HG02970 (cell line): ENCODE measurements at regions not wholly inside any gene's neighbourhood (a gene's known extent, or its start where the extent isn't known, plus 50 kb on each side); places are given as distances from the start of the nearest gene placed in this dataset.

Experiments used
- ATAC-seq: cut with Tn5 transposase; IDR thresholded peaks from one replicate; pipeline ENCODE4 v1.9.1; 2021; ENCODE audit warnings: mild to moderate bottlenecking, moderate library complexity, moderate number of reproducible peaks; ENCODE audit not compliant: unreplicated experiment, low FRiP score

DNA sequence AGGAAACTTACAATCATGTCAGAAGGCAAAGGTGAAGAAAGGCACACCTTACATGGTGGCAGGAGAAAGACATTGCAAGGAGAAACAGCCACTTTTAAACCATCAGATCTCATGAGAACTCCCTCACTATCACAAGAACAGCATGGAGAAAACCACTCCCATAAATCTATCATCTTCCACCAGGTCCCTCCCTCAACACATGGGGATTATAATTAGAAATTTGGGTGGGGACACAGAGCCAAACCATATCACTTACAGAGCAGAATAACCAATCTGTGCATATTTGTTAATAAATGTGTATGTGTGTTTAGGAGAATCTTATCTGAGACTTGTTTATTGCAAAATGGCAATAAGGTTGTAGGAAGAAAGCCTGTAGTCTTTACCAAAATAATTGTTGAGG lies 205.2 kb upstream of the ANO3 start:
- no peak for ATAC-seq

DNA sequence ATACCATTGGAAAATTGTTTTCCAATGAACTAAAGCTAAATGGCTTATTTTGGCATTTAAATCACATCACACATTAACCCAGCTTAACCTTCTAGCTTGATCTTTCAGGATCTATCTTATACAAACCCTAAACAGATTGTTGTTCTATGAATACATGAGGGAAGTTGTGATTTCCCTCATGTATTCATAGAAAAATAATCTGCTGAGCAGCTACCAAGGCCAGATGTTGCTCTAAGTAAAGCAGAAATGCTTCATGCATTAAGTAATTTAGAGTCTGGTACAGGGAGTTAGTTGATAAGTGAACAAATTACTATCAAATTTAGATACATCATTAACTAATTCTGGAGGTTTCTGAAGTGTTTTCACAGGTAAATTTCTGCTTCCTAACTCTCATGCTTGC lies 204.6 kb upstream of the ANO3 start:
- ATAC-seq: no peak

DNA sequence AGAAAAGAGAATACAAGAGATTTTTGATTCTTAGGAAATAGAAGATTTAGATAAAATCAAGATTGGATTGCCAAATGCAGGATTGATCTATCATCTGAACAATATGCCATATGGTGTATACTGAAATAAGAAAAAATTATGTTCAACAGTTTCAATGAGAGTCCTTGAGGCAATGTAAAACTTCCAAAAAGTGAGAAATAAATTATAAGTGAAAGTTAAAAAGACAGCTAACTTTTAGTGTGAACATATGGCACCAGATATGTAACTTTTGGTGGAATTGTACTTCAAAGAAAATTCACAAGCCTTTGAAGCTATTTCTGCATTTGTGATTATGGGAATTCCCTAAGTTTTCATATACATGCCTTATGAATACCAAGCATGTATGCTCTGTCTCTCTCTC lies 200.5 kb upstream of the ANO3 start:
- ATAC-seq: no peak

DNA sequence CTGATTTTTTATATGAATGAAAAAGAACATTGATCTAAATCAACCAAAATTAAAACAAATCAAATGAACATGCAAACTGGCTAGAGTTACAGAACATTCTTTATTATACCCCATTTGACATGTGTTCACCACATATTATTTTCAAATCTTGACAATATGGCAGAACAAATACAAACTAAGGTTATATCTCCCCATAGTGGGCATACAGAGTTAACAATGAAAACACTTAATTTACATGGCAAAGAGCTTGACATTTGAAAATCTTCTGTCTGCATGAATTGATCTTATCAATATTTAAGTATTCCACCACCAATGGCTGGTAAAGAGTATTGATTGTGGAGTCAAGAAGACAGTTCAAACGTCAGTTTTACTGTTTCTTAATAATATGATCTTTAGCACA lies 197.9 kb upstream of the ANO3 start:
- ATAC-seq: no peak

DNA sequence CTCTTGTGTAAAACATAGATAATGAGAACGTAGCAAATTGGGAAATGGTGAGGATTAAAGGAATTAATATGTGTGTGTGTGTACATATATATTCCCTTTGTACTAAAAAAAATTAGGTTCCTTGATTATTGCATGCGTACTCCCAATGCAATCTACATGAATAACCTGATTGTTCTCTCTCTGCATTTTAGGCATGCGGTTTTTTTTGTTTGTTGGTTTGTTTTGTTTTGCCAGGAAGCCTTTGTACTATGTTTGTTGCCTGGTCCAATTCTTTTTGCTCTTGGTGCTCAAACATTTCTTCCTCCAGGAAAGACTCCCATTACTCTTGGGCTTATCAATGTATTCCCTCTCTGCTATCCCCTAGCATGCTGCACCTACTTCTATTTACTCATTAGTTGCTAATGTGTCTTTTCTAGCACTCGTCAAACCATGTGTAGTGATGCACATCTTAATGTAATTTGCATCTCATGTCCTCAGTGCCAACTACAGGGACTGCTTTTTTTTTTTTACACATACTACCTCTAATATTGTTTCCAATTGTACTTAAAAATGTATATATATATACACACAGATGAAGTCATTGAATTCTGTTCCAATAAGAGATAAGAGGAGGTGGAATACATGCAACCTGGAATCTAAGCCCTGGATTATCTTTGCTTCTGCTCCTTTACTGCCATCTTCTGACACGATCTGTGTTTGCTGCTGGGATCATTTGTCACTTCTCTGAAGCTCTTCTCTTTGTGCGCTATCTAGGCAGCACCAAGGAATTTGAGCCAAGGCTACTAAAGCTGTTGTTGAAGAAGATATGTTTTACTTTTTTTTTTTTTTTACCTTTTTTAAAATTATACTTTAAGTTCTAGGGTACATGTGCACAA lies 197.2 kb upstream of the ANO3 start:
- ATAC-seq: no peak

DNA sequence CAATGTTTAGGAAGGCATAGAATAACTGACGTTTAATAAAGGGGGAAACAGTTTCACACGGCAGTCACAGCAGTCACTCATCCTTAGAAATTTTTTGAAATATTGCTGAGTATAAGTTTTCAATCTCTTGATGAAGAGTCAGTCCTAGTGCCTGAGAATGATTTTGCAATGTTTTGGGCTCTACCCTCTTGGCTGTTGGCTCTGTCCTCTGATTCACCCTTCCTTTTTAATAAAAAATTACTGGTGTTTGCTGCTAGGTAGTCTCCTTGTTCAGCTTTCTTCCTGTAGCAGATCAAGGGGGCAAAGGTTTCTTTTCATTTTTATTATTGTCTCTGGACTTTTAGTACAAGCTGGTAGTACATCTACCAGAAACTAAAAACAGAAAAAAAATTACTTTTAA lies 194.3 kb upstream of the ANO3 start:
- no peak for ATAC-seq

DNA sequence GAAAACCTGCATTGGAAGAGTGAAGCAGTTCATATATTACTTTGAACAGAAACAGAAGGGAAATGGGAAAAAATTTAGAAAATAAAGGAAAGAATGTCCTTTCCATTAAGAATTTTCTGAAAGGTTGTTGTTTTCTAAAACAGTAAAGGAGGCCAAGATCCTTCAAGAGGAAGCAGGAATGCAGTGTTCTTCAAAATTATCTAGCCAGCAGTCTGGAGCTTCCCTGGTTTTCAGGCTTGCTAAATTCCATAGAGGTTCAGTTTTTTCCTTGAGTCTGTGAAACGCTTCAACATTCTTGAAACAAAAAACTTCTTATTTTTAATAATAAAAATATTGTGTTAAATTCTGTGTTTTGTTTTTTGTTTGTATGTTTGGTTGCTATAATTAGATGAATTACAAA lies 189.0 kb upstream of the ANO3 start:
- no peak for ATAC-seq

DNA sequence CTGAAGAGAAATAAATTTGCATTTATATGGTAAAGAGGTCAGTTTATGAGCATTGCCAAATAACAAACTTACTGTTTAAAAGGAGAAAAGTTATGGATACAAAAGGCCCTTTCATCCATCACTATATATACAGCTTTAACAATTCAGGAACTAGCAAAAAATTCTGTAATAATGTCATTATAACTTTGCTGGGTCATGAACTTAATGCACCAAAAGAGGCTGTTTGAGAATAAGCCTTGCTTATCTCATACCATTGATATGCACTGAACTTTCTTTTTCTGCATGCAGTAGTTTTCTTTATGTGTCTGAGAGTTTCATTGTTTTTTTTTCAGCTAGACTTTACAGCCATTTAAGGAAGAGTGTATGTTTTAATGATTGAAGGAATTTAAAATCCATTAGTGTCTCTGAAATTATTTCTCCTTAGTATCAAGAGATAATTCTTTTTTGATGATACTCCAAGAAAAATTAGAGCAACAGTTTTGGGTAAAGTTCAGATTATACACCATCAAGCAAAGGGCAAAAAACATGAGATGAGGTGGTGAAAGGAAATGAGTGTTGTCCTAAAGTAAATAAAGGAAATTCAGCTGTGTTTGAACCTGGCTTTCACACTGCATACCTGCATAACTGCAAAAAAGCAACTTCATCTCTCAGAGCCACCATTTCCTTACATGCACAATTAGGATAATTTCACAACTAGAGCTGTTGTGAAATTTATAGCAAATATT lies 188.2 kb upstream of the ANO3 start:
- ATAC-seq: no peak

DNA sequence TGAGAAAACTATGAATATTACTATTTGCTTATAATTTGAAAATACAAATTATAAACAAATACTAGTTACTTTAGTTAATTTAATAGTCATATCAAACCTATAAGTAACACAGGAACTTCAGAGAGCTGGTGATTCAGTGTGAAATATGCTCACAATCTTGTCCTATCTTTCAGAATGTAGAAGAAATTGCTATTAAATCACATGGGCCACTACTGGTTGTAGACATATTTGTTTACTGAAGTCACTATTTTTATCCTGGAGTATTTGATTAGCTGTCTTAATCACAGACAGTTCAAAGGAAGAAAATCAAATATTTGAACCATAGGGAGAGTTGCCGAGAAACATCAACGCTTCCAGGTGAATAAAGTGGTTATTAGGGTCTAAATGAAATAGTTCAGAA lies 187.6 kb upstream of the ANO3 start:
- ATAC-seq: no peak

DNA sequence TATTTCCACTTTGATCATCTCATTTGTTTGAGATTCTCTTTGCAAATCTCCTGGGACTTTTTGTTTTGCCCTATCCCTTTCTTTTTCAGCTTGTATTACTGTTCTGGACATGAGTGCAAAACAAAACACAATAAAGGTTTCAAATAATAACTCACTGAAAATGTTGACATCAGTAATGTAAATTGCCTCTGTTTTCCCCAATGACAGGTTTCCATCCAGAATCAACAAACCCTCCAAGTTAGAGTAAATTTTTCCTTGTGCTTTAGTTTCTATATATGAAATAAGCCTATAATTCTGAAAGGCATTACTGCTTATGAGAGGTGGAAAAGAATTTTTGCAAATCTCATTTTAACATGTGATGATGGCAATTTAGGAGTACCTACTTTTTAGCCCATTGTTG lies 187.0 kb upstream of the ANO3 start:
- no peak for ATAC-seq

DNA sequence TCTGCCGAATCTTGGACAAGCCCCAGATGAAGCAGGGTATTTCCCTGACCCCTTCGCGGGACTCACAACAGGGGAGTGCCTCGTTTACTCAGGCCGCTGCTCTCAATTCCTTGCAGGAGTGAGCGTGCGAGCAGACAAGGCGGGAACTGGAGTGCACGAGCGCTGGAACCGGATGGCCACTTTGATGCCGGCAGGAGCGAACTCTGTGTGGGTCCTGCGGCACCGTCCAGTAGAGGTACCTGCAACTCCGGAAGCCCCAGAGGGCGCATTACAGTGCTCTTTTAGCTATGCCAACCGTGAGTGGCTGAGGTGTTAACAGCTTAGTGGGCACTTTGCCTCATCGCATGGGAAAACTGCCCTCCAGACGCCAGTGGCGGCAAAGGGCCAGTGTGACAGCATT lies 182.3 kb upstream of the ANO3 start:
- ATAC-seq: no peak

DNA sequence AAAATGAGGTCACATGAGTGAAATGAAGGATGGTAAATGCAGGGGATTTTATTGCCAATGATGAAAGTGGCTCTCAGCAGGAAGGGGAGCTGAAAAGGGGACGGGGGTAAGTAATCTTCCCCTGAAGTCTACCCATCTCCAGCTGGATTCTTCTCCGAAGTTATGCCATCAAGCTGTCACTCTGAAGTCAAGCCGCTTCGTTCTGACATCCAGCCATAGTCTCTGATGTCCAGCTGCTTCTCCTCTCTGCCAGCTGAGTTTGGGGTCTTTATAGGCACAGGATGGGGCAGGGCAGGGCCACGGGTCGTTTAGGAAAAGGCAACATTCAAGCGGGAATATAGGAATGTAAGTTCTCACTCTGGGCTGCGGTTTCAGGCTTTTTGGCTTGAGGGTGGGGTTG lies 181.9 kb upstream of the ANO3 start:
- ATAC-seq: no peak

DNA sequence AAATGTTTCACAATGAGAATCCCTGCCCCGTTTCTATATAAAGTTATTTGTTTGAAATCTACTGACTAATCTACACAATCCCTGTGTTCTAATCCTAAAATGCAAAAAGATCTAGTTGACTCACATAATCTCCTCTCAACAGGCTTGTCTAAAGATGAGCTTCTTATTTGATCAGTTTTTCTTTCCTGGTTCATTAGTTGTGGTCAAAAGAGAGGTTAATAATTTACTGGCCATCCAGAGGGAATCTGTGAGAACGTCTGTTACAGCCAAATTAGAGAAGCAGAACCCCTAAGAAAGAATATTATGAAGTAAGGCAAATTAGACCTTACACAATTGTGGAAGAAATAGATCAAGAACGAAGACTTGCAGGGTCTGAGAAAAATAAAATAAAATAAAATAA lies 173.7 kb upstream of the ANO3 start:
- ATAC-seq: no peak

DNA sequence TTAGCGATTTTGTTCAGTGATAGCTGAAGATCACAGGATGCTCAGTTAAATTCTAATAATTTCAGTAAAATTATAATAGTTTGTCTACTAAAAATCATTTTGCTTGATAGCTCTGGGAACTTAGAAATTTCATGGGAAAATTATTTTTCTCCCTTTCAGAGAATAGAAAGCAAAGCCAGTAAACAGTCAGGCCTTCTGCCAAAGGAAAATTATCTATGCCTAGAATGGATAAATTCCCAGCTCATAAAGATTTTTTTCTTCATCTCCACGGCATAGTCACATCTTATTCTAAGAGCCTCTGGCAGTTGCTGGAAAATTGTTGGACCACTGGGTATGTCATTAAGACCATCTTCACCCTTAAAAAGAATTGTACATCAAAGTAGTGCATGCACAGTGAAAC lies 169.6 kb upstream of the ANO3 start:
- ATAC-seq: no peak

DNA sequence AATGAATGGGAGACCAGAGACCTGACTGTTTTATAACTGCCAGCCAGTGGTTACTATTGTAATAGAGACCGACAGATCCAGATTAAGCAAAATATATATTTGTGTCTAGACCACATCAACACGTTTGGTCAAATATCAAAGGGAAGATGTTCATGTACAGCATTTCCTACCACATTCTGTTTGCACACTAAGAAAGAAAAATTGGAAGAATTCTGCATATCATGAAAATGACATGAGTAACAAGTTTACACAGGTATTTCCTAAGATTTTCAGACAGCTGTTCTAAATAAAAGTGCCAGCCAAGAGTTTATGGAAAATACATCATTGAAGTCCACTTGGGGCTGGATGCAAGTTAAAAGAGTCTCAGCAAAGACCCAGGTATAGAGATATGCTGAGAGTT lies 145.5 kb upstream of the ANO3 start:
- no peak for ATAC-seq

DNA sequence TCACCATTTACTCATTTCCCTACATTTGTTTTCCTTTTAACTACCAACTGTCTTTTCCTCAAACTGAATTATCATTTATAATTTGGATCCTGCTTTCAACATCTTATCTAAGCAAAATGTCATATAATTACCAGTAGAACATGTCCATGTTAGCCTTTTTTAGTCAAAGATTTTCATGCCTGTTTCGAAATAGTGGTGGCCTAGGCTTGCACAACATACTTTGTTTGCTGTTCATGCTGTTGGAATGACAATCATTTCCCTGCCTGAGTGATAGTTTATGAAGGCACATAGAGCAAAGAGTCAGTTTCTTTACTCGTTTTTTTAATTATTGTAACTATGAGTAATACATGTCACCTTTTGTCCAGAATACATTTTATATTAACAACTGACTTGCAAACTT lies 144.3 kb upstream of the ANO3 start:
- ATAC-seq: no peak

DNA sequence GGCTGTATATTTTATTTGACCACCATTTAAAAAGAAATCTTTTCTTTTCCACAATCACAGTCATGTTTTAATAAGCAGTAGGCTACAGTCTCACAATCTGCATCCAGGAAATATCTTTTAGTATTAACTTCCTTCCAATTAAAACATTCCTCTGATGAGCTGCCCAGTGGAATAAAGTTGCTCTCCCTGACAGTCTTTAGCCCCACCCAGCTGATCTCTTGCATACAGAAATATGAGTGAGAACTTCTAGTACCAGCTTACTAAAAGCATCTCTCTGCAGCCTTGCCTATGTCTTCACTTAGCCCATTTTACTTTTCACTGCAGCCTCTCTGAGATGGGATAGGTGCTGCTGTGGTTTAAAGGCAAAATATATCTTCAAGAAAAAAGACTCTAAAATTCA lies 143.4 kb upstream of the ANO3 start:
- no peak for ATAC-seq

DNA sequence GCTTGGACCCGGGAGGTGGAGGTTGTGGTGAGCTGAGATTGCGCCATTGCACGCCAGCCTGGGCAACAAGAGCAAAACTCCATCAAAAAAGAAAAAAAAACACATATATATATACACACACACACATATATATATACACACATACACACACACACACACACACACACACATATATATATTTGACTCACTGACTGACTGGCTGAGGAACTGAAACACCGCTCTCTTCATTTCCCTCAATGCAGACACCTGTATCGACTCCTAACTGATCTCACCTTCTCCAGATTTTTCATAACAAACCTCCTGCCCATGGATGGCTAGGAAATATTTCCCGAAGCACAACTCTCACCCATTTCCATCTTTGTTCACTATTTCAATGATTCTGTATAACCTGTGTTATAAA lies 140.7 kb upstream of the ANO3 start:
- no peak for ATAC-seq

DNA sequence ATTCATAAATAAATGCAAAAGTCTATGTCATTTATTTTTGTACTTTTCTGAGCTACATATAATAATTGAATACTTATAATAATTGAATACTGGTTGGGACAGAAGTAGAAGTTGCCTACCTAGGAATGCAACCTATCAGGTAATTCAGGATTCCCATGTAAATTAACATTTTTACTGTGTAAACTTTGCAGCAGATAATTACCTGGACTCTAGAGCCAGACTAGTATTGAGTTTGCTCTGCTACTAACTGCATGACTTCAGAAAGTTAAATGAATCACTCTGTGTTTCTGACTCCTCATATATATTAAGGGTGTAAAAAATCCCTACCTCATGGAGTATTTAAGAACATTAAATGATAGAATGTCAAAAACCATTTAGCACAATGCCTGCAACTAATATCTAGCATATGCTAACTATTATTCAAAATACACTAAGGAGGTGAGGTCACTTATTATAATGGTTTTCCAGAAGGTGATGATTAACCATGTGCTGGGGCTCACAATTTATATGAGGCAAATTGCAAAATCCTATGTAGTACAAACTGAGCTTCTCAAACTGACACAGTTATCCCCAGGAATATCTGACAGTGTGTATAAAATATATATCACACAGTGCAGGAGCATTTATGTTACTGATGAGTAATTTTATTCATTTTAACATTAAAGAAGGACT lies 138.1 kb upstream of the ANO3 start:
- ATAC-seq: no peak

DNA sequence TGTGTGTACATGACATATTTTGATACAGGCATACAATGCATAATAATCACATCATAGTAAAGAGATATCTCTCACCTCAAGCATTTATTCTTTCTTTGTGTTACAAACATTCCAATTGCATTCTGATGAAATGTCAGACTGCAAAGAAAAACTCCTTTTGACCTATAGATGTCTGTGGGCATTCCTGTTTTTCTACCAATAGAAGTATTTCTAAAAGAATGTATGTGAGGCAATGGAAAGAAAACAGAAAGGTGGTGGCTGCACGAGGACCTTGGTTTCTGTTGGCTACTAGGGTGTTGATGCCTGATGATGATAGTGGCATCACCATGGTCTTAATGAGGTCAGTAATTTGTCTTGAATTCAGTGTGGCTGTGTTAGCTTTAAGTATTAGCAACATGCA lies 137.0 kb upstream of the ANO3 start:
- ATAC-seq: no peak

DNA sequence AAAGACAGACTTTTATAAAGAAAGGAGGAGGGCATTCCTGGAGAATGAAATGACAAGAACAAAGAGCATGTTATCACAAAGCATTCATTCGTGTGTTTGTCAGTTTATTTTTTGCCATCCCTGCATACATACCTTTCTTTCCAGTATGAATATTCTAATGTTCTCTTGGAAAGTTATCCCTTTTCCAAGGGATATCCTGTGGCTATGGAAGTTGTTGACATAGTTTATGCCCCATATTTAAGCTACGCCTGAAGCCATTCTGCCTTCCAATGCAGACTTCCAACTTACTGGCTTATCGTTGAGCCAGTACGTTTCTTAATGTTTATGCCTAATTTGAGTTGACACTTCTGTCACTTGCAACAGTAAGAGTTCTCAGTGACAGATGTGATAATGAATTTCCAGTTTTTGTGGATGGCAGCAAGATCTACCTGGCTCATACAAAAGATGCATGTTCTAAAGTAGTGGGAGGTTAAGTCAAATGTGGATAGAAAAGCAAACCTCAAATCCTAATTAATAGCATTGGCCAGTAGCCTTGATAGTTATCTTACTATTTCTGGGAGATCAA lies 133.3 kb upstream of the ANO3 start:
- no peak for ATAC-seq
